ENCODE measurements at regions not wholly inside any gene's neighbourhood (a gene's known extent, or its start where the extent isn't known, plus 50 kb on each side); places are given as distances from the start of the nearest gene placed in this dataset.

DNA sequence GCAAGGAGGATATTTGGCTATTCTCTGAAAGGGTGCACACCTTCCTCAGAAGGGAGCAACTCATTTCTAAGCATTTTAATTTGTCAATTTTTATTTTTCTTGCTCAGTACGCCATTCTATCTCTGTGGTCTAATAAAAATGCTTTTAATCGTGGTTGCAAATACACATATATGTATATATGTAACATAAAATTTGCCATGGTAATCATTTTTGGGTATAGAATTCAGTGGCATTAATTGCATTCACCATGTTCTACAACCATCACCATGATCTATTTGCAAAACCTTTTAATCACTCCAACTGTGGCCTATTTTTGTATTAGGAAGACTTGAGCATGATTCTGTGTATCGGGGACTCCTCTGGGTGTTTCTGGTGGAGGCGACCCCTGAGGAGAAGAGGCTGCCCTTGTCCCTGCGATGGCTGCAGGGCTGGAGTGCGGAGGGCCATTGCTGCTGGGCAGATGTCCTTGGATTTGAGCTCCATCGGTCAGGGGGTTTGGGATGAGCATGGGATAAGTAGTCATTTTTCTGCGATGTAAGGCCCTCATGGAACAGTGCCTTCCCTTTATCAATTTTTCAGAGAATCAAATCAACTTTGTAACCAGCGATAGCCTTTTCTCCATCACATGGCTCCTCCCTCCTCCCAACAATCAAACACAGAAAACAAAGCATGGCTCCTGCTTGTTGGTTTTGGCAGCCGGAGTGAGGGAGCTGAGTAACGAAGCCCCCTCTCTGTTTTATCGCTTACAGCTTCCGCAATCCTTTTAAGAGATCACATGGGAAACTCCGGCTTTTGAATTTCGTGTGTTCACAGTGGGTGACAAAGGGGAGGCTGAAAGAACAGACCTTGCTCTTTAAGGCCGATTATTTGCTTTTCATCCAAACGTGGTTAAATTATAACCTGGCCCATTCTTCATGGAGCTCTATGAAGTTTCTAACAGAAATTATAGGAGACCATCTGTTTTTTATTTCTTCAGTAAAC, 187.3 kb downstream of the TENT4A start:
- Histone ChIP-seq H3K27ac (replicated peaks) (no peak overlapping the region), H3K4me3 (replicated peaks; ENCODE audit: insufficient read depth, low read length) (no peak overlapping the region), H3K27me3 (ENCODE audit: insufficient read depth, poor library complexity, severe bottlenecking) (no peaks in the 10 kb centered on the region)
- TF ChIP-seq SPI1 (IDR thresholded peaks at IDR 0.05; ENCODE audit: borderline replicate concordance, low read depth) (no peak), CTCF (IDR thresholded peaks at IDR 0.05; ENCODE audit: insufficient read depth, low read length) (no peak)
- TF ChIP-seq, protein P1, sequence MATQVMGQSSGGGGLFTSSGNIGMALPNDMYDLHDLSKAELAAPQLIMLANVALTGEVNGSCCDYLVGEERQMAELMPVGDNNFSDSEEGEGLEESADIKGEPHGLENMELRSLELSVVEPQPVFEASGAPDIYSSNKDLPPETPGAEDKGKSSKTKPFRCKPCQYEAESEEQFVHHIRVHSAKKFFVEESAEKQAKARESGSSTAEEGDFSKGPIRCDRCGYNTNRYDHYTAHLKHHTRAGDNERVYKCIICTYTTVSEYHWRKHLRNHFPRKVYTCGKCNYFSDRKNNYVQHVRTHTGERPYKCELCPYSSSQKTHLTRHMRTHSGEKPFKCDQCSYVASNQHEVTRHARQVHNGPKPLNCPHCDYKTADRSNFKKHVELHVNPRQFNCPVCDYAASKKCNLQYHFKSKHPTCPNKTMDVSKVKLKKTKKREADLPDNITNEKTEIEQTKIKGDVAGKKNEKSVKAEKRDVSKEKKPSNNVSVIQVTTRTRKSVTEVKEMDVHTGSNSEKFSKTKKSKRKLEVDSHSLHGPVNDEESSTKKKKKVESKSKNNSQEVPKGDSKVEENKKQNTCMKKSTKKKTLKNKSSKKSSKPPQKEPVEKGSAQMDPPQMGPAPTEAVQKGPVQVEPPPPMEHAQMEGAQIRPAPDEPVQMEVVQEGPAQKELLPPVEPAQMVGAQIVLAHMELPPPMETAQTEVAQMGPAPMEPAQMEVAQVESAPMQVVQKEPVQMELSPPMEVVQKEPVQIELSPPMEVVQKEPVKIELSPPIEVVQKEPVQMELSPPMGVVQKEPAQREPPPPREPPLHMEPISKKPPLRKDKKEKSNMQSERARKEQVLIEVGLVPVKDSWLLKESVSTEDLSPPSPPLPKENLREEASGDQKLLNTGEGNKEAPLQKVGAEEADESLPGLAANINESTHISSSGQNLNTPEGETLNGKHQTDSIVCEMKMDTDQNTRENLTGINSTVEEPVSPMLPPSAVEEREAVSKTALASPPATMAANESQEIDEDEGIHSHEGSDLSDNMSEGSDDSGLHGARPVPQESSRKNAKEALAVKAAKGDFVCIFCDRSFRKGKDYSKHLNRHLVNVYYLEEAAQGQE (IDR thresholded peaks at IDR 0.05; ENCODE audit: insufficient replicate concordance, low read depth) = no peak
- no peak for DNase-seq (ENCODE audit: low read depth in 1 of 2, low spot score in 1 of 2)

GRCh38 chr5:6902094-6902493, 188.9 kb downstream of the TENT4A start:
- no peak overlapping the region for H3K27ac ChIP-seq (replicated peaks)
- DNase-seq (ENCODE audit: low read depth in 1 of 2, low spot score in 1 of 2) = no peak
- no peak for TF ChIP-seq GABPA (IDR thresholded peaks at IDR 0.05; ENCODE audit: low read depth)
- TF ChIP-seq, protein P1 (IDR thresholded peaks at IDR 0.05; ENCODE audit: insufficient replicate concordance, low read depth) = no peak
- TF ChIP-seq POLR2AphosphoS5 (IDR thresholded peaks at IDR 0.05; ENCODE audit: low read depth) = no peak
- no peak for TF ChIP-seq CTCF (IDR thresholded peaks at IDR 0.05; ENCODE audit: insufficient read depth, low read length)
- no peak overlapping the region for H3K4me3 ChIP-seq (replicated peaks; ENCODE audit: insufficient read depth, low read length)
- no peaks in the 10 kb centered on the region for H3K27me3 ChIP-seq (ENCODE audit: insufficient read depth, poor library complexity, severe bottlenecking)

- H3K27ac ChIP-seq (replicated peaks) = no peak overlapping the region
- no peak overlapping the region for H3K4me3 ChIP-seq (replicated peaks; ENCODE audit: insufficient read depth, low read length)
- TF ChIP-seq, protein P1 (IDR thresholded peaks at IDR 0.05; ENCODE audit: insufficient replicate concordance, low read depth) = no peak
- TF ChIP-seq GABPA (IDR thresholded peaks at IDR 0.05; ENCODE audit: low read depth) (no peak), POLR2AphosphoS5 (IDR thresholded peaks at IDR 0.05; ENCODE audit: low read depth) (no peak), CTCF (IDR thresholded peaks at IDR 0.05; ENCODE audit: insufficient read depth, low read length) (no peak)
- no peak for DNase-seq (ENCODE audit: low read depth in 1 of 2, low spot score in 1 of 2)
- H3K27me3 ChIP-seq (ENCODE audit: insufficient read depth, poor library complexity, severe bottlenecking) = no peaks in the 10 kb centered on the region
These were observed 189.4 kb downstream of the TENT4A start for GRCh38 chr5:6902597-6902996.
